Amniotic stem cell (primary cell): ENCODE measurements at regions not wholly inside any gene's neighbourhood (a gene's known extent, or its start where the extent isn't known, plus 50 kb on each side); places are given as distances from the start of the nearest gene placed in this dataset.

ENCODE experiments used
- DNase-seq: peaks from one replicate; lab custom pipeline; 2025; lab: John Stamatoyannopoulos, UW

- DNase-seq, result no peak
Observed at GRCh38 chr17:77001487-77001886, 133.3 kb downstream of the MGAT5B start.

- no peak for DNase-seq
Observed at GRCh38 chr17:77002103-77003045, 134.2 kb downstream of the MGAT5B start.

- DNase-seq, result no peak
Observed at GRCh38 chr17:77003699-77004098, 135.5 kb downstream of the MGAT5B start.

- no peak for DNase-seq
Observed at GRCh38 chr17:77006971-77007649, 133.7 kb upstream of the SEC14L1 start.

- DNase-seq, result no peak
Observed at GRCh38 chr17:77009877-77010276, 130.9 kb upstream of the SEC14L1 start.

GRCh38 chr17:77010667-77011066, 130.1 kb upstream of the SEC14L1 start:
- DNase-seq, result no peak

- no peak for DNase-seq
Observed at GRCh38 chr17:77011173-77012011, 129.4 kb upstream of the SEC14L1 start.

GRCh38 chr17:77018504-77018903, 122.3 kb upstream of the SEC14L1 start:
- no peak for DNase-seq

- no peak for DNase-seq
Observed at GRCh38 chr17:77019893-77020379, 120.8 kb upstream of the SEC14L1 start.

- DNase-seq, result no peak
Observed at GRCh38 chr17:77020973-77021372, 119.8 kb upstream of the SEC14L1 start.

GRCh38 chr17:77022766-77023165, 118.0 kb upstream of the SEC14L1 start:
- DNase-seq, result no peak

GRCh38 chr17:77025781-77026180, 115.0 kb upstream of the SEC14L1 start:
- no peak for DNase-seq

- DNase-seq, result no peak
Observed at GRCh38 chr17:77027271-77027889, 113.4 kb upstream of the SEC14L1 start.

GRCh38 chr17:77028900-77029299, 111.9 kb upstream of the SEC14L1 start:
- no peak for DNase-seq

- no peak for DNase-seq
Observed at GRCh38 chr17:77032929-77033328, 107.8 kb upstream of the SEC14L1 start.

GRCh38 chr17:77033892-77034404, 106.8 kb upstream of the SEC14L1 start:
- no peak for DNase-seq

- DNase-seq, result no peak
Observed at GRCh38 chr17:77034677-77035424, 105.9 kb upstream of the SEC14L1 start.

GRCh38 chr17:77035526-77035925, 105.2 kb upstream of the SEC14L1 start:
- no peak for DNase-seq

- DNase-seq, result no peak
Observed at GRCh38 chr17:77036136-77036840, 104.5 kb upstream of the SEC14L1 start.

GRCh38 chr17:77036841-77037381, 103.9 kb upstream of the SEC14L1 start:
- no peak for DNase-seq
